AG09319 (cell line): ENCODE measurements at regions not wholly inside any gene's neighbourhood (a gene's known extent, or its start where the extent isn't known, plus 50 kb on each side); places are given as distances from the start of the nearest gene placed in this dataset.

Source experiments
- DNase-seq: peaks from one replicate; pipeline ENCODE4 v3.0.0-alpha.2; 2010; ENCODE audit warnings: low read depth; ENCODE audit errors: extremely low read depth
- CTCF ChIP-seq: IDR thresholded peaks from 2 replicates; pipeline ENCODE4 v1.5.1; 2011; ENCODE audit warnings: low read depth, mild to moderate bottlenecking, inconsistent platforms, low read length, moderate library complexity

GRCh38 chr2:175743011-175743410 lies 259.1 kb downstream of the LNPK start:
- TF ChIP-seq CTCF, result no peak

GRCh38 chr2:175742367-175742766 lies 259.7 kb downstream of the LNPK start:
- no peak for DNase-seq
- no peak for TF ChIP-seq CTCF

More at GRCh38 chr2:175743011-175743410, 259.1 kb downstream of the LNPK start:
- no peak for DNase-seq

DNA sequence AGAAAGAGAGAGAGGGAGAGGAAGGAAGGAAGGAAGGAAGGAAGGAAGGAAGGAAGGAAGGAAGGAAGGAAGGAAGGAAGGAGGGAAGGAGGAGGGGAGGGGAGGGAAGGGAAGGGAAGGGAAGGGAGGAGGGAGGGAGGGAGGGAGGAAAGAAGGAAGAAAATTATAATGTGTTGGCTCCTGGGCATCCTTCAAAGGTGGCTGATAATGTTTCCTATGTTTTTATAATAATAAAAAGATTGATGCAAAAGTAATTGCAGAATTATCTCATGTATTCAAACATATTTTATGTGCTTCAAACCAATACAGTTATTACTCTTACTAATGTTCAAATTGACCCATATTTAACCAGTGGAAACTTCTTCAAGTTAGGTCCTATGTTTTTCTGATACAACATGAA lies 260.9 kb downstream of the LNPK start:
- TF ChIP-seq CTCF, result no peak
- DNase-seq, result no peak

DNA sequence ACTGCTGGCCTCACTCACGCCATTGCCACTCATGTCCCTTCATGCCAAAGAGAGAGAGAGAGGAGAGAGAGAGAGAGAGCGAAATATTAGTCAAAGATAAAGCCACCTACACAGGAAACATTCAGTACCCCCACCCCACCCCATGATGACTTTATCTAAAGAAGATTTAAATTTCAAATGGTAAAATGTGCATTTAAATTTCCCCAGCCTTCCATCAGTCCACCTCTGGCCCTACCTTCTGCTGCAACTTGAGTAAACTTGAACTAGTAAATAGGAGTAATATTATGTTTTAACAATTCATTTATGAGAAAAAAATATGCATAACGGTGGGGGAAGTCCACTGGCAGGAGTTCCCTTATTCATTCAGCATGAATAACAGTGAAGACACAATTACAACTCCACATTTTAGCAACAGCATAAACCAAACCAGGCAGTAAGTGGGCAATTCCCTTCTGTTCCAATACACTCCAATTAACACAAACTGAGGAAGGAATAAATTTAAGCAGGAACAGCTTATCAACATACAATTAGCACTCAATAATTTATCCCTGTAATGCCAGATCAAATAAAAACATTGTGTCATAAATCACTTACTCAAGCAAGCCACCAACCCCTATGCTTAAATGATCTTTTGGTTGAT lies 264.2 kb downstream of the LNPK start:
- no peak for TF ChIP-seq CTCF
- no peak for DNase-seq

GRCh38 chr2:175734686-175735085 lies 267.4 kb downstream of the LNPK start:
- no peak for DNase-seq
- no peak for TF ChIP-seq CTCF

DNA sequence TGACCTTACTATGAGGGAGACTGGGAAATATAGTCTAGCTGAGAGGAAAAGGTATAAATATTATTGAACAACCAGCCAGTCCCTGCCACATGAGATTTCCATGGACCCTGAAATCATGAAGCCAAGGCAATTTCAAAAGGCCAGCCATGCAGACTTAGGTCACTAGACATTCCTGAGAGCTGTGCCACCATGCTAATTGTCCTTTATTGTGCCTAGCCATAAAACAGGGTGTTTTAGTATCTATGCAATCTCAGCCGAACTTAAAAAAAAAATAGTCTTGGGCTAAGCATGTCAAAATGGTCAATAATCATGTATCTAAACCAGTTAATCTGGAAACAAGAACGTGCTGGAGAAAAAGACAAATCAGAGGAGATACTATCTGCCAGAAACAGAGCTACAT lies 269.5 kb downstream of the LNPK start:
- TF ChIP-seq CTCF, result no peak
- no peak for DNase-seq

- DNase-seq, result no peak
- no peak for TF ChIP-seq CTCF
These were observed 272.0 kb downstream of the LNPK start for GRCh38 chr2:175730050-175730449.
